BLaER1 (cell line): ENCODE measurements at regions not wholly inside any gene's neighbourhood (a gene's known extent, or its start where the extent isn't known, plus 50 kb on each side); places are given as distances from the start of the nearest gene placed in this dataset.
"Not testable (repeated sequence)": the region's sequence is repeated elsewhere in the genome, so short reads cannot be mapped to it uniquely, and the experiment has no call there.

Experiments used
- H3K27ac ChIP-seq: shearing (Covaris generic); formaldehyde crosslinking; 2 replicates; pipeline ENCODE4 v1.8.1; 2022
- H3K27me3 ChIP-seq: shearing (Covaris generic); formaldehyde crosslinking; 2 replicates; pipeline ENCODE4 v1.8.1; 2022
- H3K36me3 ChIP-seq: shearing (Covaris generic); formaldehyde crosslinking; 2 replicates; pipeline ENCODE4 v1.8.1; 2022
- H3K4me1 ChIP-seq: shearing (Covaris generic); formaldehyde crosslinking; 2 replicates; pipeline ENCODE4 v1.8.1; 2022
- H3K4me2 ChIP-seq: shearing (Covaris generic); formaldehyde crosslinking; 2 replicates; pipeline ENCODE4 v1.8.1; 2022
- H3K4me3 ChIP-seq: shearing (Covaris generic); formaldehyde crosslinking; 2 replicates; pipeline ENCODE4 v1.8.1; 2022
- H3K9ac ChIP-seq: shearing (Covaris generic); formaldehyde crosslinking; 2 replicates; pipeline ENCODE4 v1.8.1; 2022
- H3K9me3 ChIP-seq: shearing (Covaris generic); formaldehyde crosslinking; 2 replicates; pipeline ENCODE4 v1.8.1; 2022
- H4K20me1 ChIP-seq: shearing (Covaris generic); formaldehyde crosslinking; 2 replicates; pipeline ENCODE4 v1.8.1; 2022
- Cebpa-rat ChIP-seq: shearing (Covaris generic); IDR thresholded peaks from 2 replicates; pipeline ENCODE4 v1.8.1; 2022

GRCh38 chr4:167867191-167867590, 225.1 kb upstream of the ANXA10 start:
- Histone ChIP-seq H3K27me3 (no peaks in the 10 kb centered on the region), H4K20me1 (no peaks in the 10 kb centered on the region), H3K4me3 (no peak overlapping the region), H3K9me3 (no peaks in the 10 kb centered on the region), H3K27ac (no peak overlapping the region), H3K4me1 (no peaks in the 10 kb centered on the region), H3K4me2 (no peak overlapping the region), H3K9ac (no peak overlapping the region), H3K36me3 (no peaks in the 10 kb centered on the region)
- no peak for TF ChIP-seq Cebpa-rat

GRCh38 chr4:167868163-167868562, 224.2 kb upstream of the ANXA10 start:
- no peaks in the 10 kb centered on the region for H3K4me1 ChIP-seq
- H3K4me3 ChIP-seq: no peak overlapping the region
- H3K9me3 ChIP-seq: no peaks in the 10 kb centered on the region
- no peak overlapping the region for H3K27ac ChIP-seq
- H3K27me3 ChIP-seq: no peaks in the 10 kb centered on the region
- TF ChIP-seq Cebpa-rat: no peak
- H3K9ac ChIP-seq: no peak overlapping the region
- no peaks in the 10 kb centered on the region for H4K20me1 ChIP-seq
- no peaks in the 10 kb centered on the region for H3K36me3 ChIP-seq
- no peak overlapping the region for H3K4me2 ChIP-seq

GRCh38 chr4:167873496-167873895, 218.8 kb upstream of the ANXA10 start:
- Histone ChIP-seq H3K4me2 (no peak overlapping the region), H3K9me3 (no peaks in the 10 kb centered on the region), H3K9ac (no peak overlapping the region), H3K4me1 (no peaks in the 10 kb centered on the region), H3K27ac (no peak overlapping the region), H3K4me3 (no peak overlapping the region), H4K20me1 (no peaks in the 10 kb centered on the region), H3K27me3 (no peaks in the 10 kb centered on the region), H3K36me3 (no peaks in the 10 kb centered on the region)
- no peak for TF ChIP-seq Cebpa-rat

- H3K27ac ChIP-seq, H3K9me3 ChIP-seq, H3K9ac ChIP-seq, H3K27me3 ChIP-seq, H3K4me2 ChIP-seq, H3K4me1 ChIP-seq, H4K20me1 ChIP-seq, H3K36me3 ChIP-seq, H3K4me3 ChIP-seq: not testable (repeated sequence)
Observed at GRCh38 chr4:167876091-167876490, 216.2 kb upstream of the ANXA10 start.

- H3K4me2 ChIP-seq, H3K4me1 ChIP-seq, H3K36me3 ChIP-seq, H3K27me3 ChIP-seq, H3K4me3 ChIP-seq, H3K9ac ChIP-seq, H4K20me1 ChIP-seq, H3K27ac ChIP-seq, H3K9me3 ChIP-seq: not testable (repeated sequence)
Observed at GRCh38 chr4:167877826-167878225, 214.5 kb upstream of the ANXA10 start.

- no peak overlapping the region for H3K9ac ChIP-seq
- no peak overlapping the region for H3K27ac ChIP-seq
- H3K36me3 ChIP-seq: no peaks in the 10 kb centered on the region
- H3K27me3 ChIP-seq: no peaks in the 10 kb centered on the region
- no peak overlapping the region for H3K4me2 ChIP-seq
- peaks cover 7% of the 10 kb centered on the region for H3K9me3 ChIP-seq
- TF ChIP-seq Cebpa-rat: no peak
- no peaks in the 10 kb centered on the region for H4K20me1 ChIP-seq
- H3K4me3 ChIP-seq: no peak overlapping the region
- H3K4me1 ChIP-seq: no peaks in the 10 kb centered on the region
Observed at GRCh38 chr4:167883266-167883665, 209.1 kb upstream of the ANXA10 start.

- H3K9ac ChIP-seq: no peak overlapping the region
- peaks cover 7% of the 10 kb centered on the region for H3K9me3 ChIP-seq
- no peaks in the 10 kb centered on the region for H4K20me1 ChIP-seq
- no peak overlapping the region for H3K27ac ChIP-seq
- no peak overlapping the region for H3K4me3 ChIP-seq
- H3K4me1 ChIP-seq: no peaks in the 10 kb centered on the region
- H3K36me3 ChIP-seq: no peaks in the 10 kb centered on the region
- H3K4me2 ChIP-seq: no peak overlapping the region
- no peaks in the 10 kb centered on the region for H3K27me3 ChIP-seq
- no peak for TF ChIP-seq Cebpa-rat
Observed at GRCh38 chr4:167885071-167885470, 207.3 kb upstream of the ANXA10 start.

GRCh38 chr4:167885872-167886271, 206.5 kb upstream of the ANXA10 start:
- no peak for TF ChIP-seq Cebpa-rat
- Histone ChIP-seq H3K4me3 (no peak overlapping the region), H3K4me1 (no peaks in the 10 kb centered on the region), H3K9ac (no peak overlapping the region), H3K36me3 (no peaks in the 10 kb centered on the region), H4K20me1 (no peaks in the 10 kb centered on the region), H3K27me3 (no peaks in the 10 kb centered on the region), H3K4me2 (no peak overlapping the region), H3K27ac (no peak overlapping the region), H3K9me3 (peaks cover 7% of the 10 kb centered on the region)

GRCh38 chr4:167887726-167888125, 204.6 kb upstream of the ANXA10 start:
- Histone ChIP-seq H3K4me3 (no peak overlapping the region), H3K27ac (no peak overlapping the region), H3K36me3 (no peaks in the 10 kb centered on the region), H3K9ac (no peak overlapping the region), H3K27me3 (no peaks in the 10 kb centered on the region), H4K20me1 (no peaks in the 10 kb centered on the region), H3K4me2 (no peak overlapping the region), H3K9me3 (peaks cover 7% of the 10 kb centered on the region), H3K4me1 (no peaks in the 10 kb centered on the region)
- TF ChIP-seq Cebpa-rat: no peak

GRCh38 chr4:167890226-167890625, 202.1 kb upstream of the ANXA10 start:
- TF ChIP-seq Cebpa-rat: no peak
- Histone ChIP-seq H3K36me3 (no peaks in the 10 kb centered on the region), H3K4me1 (no peaks in the 10 kb centered on the region), H3K4me3 (no peak overlapping the region), H3K27ac (no peak overlapping the region), H3K4me2 (no peak overlapping the region), H3K27me3 (no peaks in the 10 kb centered on the region), H3K9me3 (peaks cover 7% of the 10 kb centered on the region), H4K20me1 (no peaks in the 10 kb centered on the region), H3K9ac (no peak overlapping the region)

- no peaks in the 10 kb centered on the region for H3K9me3 ChIP-seq
- no peak for TF ChIP-seq Cebpa-rat
- H3K36me3 ChIP-seq: no peaks in the 10 kb centered on the region
- H3K4me3 ChIP-seq: no peak overlapping the region
- H3K9ac ChIP-seq: no peak overlapping the region
- H3K27me3 ChIP-seq: no peaks in the 10 kb centered on the region
- no peaks in the 10 kb centered on the region for H4K20me1 ChIP-seq
- H3K27ac ChIP-seq: no peak overlapping the region
- no peak overlapping the region for H3K4me2 ChIP-seq
- no peaks in the 10 kb centered on the region for H3K4me1 ChIP-seq
Observed at GRCh38 chr4:167893531-167893930, 198.8 kb upstream of the ANXA10 start.

GRCh38 chr4:167896260-167896659, 196.1 kb upstream of the ANXA10 start:
- not testable (repeated sequence) for H3K4me1 ChIP-seq, H3K36me3 ChIP-seq, H3K4me3 ChIP-seq, H3K4me2 ChIP-seq, H3K27ac ChIP-seq, H3K9ac ChIP-seq, H3K27me3 ChIP-seq, H4K20me1 ChIP-seq, H3K9me3 ChIP-seq
